MM.1S (cell line): ENCODE measurements at regions not wholly inside any gene's neighbourhood (a gene's known extent, or its start where the extent isn't known, plus 50 kb on each side); places are given as distances from the start of the nearest gene placed in this dataset.

ENCODE experiments used
- DNase-seq: peaks from one replicate; pipeline ENCODE4 v3.0.0-alpha.2; 2015
- H2AFZ ChIP-seq: fragments of 300-600 bp; sonication (generic); 2 replicates; pipeline ENCODE4 v1.6.0; 2016; ENCODE audit warnings: antibody characterized with exemption, low read length
- H3F3A ChIP-seq: fragments of 300-600 bp; sonication (generic); 2 replicates; pipeline ENCODE4 v1.6.1; 2016; ENCODE audit warnings: mild to moderate bottlenecking, antibody characterized with exemption, low read length, moderate library complexity, mixed read lengths; ENCODE audit not compliant: insufficient read depth
- H3K27ac ChIP-seq: fragments of 300-600 bp; sonication (generic); 2 replicates; pipeline ENCODE4 v1.5.1; 2016; ENCODE audit warnings: mild to moderate bottlenecking, low read length
- H3K27me3 ChIP-seq: fragments of 300-600 bp; sonication (generic); replicated peaks from 2 replicates; pipeline ENCODE4 v1.6.0; 2016; ENCODE audit warnings: low read length; ENCODE audit not compliant: insufficient read depth
- H3K36me3 ChIP-seq: fragments of 300-600 bp; sonication (generic); replicated peaks from 2 replicates; pipeline ENCODE4 v1.6.1; 2016; ENCODE audit warnings: mild to moderate bottlenecking, low read length, mixed read lengths; ENCODE audit not compliant: insufficient read depth
- H3K4me1 ChIP-seq: fragments of 300-600 bp; sonication (generic); 2 replicates; pipeline ENCODE4 v1.6.1; 2016; ENCODE audit warnings: low read length, mixed read lengths
- H3K4me2 ChIP-seq: fragments of 300-600 bp; sonication (generic); 2 replicates; pipeline ENCODE4 v1.6.0; 2016; ENCODE audit warnings: low read depth, low read length
- H3K4me3 ChIP-seq: fragments of 300-600 bp; sonication (generic); 2 replicates; pipeline ENCODE4 v1.5.1; 2016; ENCODE audit warnings: low read length, mixed read lengths
- H3K79me2 ChIP-seq: fragments of 300-600 bp; sonication (generic); 2 replicates; pipeline ENCODE4 v1.6.1; 2016; ENCODE audit warnings: mixed run types, low read length, mixed read lengths
- H3K9ac ChIP-seq: fragments of 300-600 bp; sonication (generic); 2 replicates; pipeline ENCODE4 v1.6.1; 2016; ENCODE audit warnings: low read length, mixed read lengths
- H3K9me2 ChIP-seq: fragments of 300-600 bp; sonication (generic); replicated peaks from 2 replicates; pipeline ENCODE4 v1.6.1; 2016; ENCODE audit warnings: mild to moderate bottlenecking, low read length, mixed read lengths; ENCODE audit not compliant: insufficient read depth
- H3K9me3 ChIP-seq: fragments of 300-600 bp; sonication (generic); replicated peaks from 2 replicates; pipeline ENCODE4 v1.6.1; 2016; ENCODE audit warnings: mild to moderate bottlenecking, low read length, mixed read lengths; ENCODE audit not compliant: insufficient read depth
- H4K20me1 ChIP-seq: fragments of 300-600 bp; sonication (generic); 2 replicates; pipeline ENCODE4 v1.6.1; 2016; ENCODE audit warnings: mild to moderate bottlenecking, low read length, moderate library complexity, mixed read lengths; ENCODE audit not compliant: insufficient read depth
- EZH2 ChIP-seq: fragments of 300-600 bp; sonication (generic); optimal IDR thresholded peaks from 2 replicates; pipeline ENCODE3; 2017; ENCODE audit warnings: low read depth, mild to moderate bottlenecking, antibody characterized with exemption, low read length, mixed read lengths
- EZH2phosphoT487 ChIP-seq: fragments of 300-600 bp; sonication (generic); IDR thresholded peaks from 2 replicates; pipeline ENCODE4 v1.6.1; 2018; ENCODE audit warnings: antibody characterized with exemption, low read length
- TF ChIP-seq, protein P1 (sequence below): fragments of 300-600 bp; sonication (generic); IDR thresholded peaks from 2 replicates; pipeline ENCODE4 v1.5.1; 2016; ENCODE audit warnings: antibody characterized with exemption, low read length, mixed read lengths

DNA sequence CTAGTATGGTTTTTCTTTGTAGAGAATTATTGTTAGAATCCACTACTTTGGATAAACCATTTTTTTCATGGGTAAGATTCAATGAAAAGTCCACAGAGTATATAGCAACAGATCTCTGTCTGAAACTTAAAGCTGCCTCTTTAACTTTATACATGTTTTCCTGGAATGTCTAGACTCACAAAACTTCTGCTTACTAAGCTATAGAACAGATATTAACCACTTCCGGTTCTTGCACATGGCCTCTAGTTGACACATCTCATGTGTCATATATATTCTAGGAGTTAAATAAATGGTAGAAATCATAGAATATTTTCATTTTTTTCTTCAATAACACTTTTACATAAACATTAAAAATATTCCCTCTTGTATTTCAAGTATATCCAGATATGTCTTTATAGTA lies 1693.9 kb downstream of the SI start:
- no peak for TF ChIP-seq EZH2phosphoT487
- TF ChIP-seq, protein P1, sequence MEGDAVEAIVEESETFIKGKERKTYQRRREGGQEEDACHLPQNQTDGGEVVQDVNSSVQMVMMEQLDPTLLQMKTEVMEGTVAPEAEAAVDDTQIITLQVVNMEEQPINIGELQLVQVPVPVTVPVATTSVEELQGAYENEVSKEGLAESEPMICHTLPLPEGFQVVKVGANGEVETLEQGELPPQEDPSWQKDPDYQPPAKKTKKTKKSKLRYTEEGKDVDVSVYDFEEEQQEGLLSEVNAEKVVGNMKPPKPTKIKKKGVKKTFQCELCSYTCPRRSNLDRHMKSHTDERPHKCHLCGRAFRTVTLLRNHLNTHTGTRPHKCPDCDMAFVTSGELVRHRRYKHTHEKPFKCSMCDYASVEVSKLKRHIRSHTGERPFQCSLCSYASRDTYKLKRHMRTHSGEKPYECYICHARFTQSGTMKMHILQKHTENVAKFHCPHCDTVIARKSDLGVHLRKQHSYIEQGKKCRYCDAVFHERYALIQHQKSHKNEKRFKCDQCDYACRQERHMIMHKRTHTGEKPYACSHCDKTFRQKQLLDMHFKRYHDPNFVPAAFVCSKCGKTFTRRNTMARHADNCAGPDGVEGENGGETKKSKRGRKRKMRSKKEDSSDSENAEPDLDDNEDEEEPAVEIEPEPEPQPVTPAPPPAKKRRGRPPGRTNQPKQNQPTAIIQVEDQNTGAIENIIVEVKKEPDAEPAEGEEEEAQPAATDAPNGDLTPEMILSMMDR, result no peak
- TF ChIP-seq EZH2, result no peak
- H2AFZ ChIP-seq, result no peak overlapping the region
- no peaks in the 10 kb centered on the region for H3K27me3 ChIP-seq
- H3K4me2 ChIP-seq, result peak overlapping the region; percentile 31
- no peaks in the 10 kb centered on the region for H3K79me2 ChIP-seq
- no peak overlapping the region for H3K4me3 ChIP-seq
- no peaks in the 10 kb centered on the region; the same call in 1 of the 2 replicates for H3K9me3 ChIP-seq
- H3F3A ChIP-seq, result 0 out of 2 replicates have a peak, but pooled peaks cover 6% of the 10 kb centered on the region
- peak overlapping the region; percentile 6; the same call in 1 of the 2 replicates for H3K27ac ChIP-seq
- no peaks in the 10 kb centered on the region for H3K36me3 ChIP-seq
- no peaks in the 10 kb centered on the region for H3K9me2 ChIP-seq
- peaks cover 16% of the 10 kb centered on the region for H3K4me1 ChIP-seq
- no peaks in the 10 kb centered on the region for H4K20me1 ChIP-seq
- H3K9ac ChIP-seq, result no peak overlapping the region
- peak; percentile 87 for DNase-seq

GRCh38 chr3:163382183-163382582 lies 1696.1 kb downstream of the SI start:
- Histone ChIP-seq H3K79me2 (no peaks in the 10 kb centered on the region), H3K27ac (no peak overlapping the region), H3K9me2 (no peaks in the 10 kb centered on the region), H3K9me3 (no peaks in the 10 kb centered on the region; the same call in 1 of the 2 replicates), H2AFZ (no peak overlapping the region), H3K9ac (no peak overlapping the region), H3F3A (0 out of 2 replicates have a peak, but pooled peaks cover 6% of the 10 kb centered on the region), H3K4me3 (no peak overlapping the region), H3K4me2 (no peak overlapping the region), H4K20me1 (no peaks in the 10 kb centered on the region), H3K36me3 (no peaks in the 10 kb centered on the region), H3K27me3 (no peaks in the 10 kb centered on the region), H3K4me1 (peaks cover 16% of the 10 kb centered on the region)
- no peak for DNase-seq
- TF ChIP-seq EZH2phosphoT487 (no peak), EZH2 (no peak)
- TF ChIP-seq, protein P1, result no peak

DNA sequence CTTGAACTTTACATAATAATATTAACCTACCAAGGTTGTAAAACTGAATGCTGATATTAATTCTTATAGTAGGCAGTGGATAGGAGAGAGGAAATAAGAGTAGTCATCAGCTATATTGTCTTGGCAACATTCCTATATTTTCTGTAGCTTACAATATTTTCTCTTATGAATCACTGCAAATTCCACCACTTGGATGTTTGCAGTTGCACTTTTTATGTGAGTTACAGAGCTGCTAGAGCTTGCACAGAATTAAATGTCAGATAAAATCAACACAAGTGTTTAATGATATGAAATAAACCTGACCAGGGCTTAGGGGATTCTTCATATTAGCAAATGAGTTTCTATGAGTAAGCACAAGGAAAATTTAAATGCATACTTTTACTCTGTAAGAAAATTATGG lies 1710.1 kb downstream of the SI start:
- no peaks in the 10 kb centered on the region for H3F3A ChIP-seq
- H3K9me3 ChIP-seq, result no peaks in the 10 kb centered on the region
- no peaks in the 10 kb centered on the region for H3K9me2 ChIP-seq
- no peak for TF ChIP-seq EZH2
- TF ChIP-seq, protein P1, result no peak
- TF ChIP-seq EZH2phosphoT487, result no peak
- no peaks in the 10 kb centered on the region for H4K20me1 ChIP-seq
- H2AFZ ChIP-seq, result no peak overlapping the region
- H3K27me3 ChIP-seq, result no peaks in the 10 kb centered on the region
- no peaks in the 10 kb centered on the region for H3K79me2 ChIP-seq
- no peak overlapping the region for H3K9ac ChIP-seq
- DNase-seq, result no peak
- H3K4me2 ChIP-seq, result no peak overlapping the region
- no peaks in the 10 kb centered on the region for H3K4me1 ChIP-seq
- H3K4me3 ChIP-seq, result no peak overlapping the region
- H3K27ac ChIP-seq, result no peak overlapping the region
- no peaks in the 10 kb centered on the region for H3K36me3 ChIP-seq
